ENCODE measurements at regions not wholly inside any gene's neighbourhood (a gene's known extent, or its start where the extent isn't known, plus 50 kb on each side); places are given as distances from the start of the nearest gene placed in this dataset.

DNA sequence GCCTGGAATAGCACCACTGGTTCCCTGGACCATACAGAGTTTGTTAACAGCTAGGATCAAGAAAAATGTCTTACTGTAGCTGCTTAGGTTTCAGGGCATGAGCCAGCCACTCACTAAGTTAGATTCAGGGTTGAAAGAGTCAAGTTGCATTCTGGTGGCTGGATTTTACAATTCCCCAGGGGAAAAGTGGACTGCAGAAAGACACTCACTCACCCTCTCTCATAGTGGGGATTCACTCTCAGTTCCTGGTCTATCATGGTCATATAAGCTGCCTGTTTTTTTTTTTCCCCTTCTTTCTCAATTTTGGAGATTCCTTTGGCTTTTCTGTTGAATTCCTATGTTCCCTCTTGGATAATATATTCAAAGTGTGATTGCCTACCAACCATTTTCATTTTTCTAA lies 744.2 kb upstream of the GRIA3 start:
- Histone ChIP-seq H3K27me3 (ENCODE audit: low read length) (no peaks in the 10 kb centered on the region), H3K9ac (ENCODE audit: low read length) (no peak overlapping the region), H3K27ac (ENCODE audit: low read depth, low read length) (no peak overlapping the region), H2AFZ (ENCODE audit: low read depth, low read length, severe bottlenecking) (no peak overlapping the region), H3K79me2 (ENCODE audit: insufficient read depth, low read length) (no peaks in the 10 kb centered on the region), H3K9me3 (ENCODE audit: insufficient read depth, low read length) (no peaks in the 10 kb centered on the region), H3F3A (ENCODE audit: insufficient read depth) (no peaks in the 10 kb centered on the region), H4K20me1 (ENCODE audit: low read depth, low read length) (no peaks in the 10 kb centered on the region), H3K36me3 (ENCODE audit: low read length) (no peaks in the 10 kb centered on the region), H3K4me2 (ENCODE audit: low read depth, low read length, poor library complexity, severe bottlenecking) (no peak overlapping the region), H3K9me2 (replicated peaks; ENCODE audit: insufficient read depth, low read length) (no peaks in the 10 kb centered on the region), H3K4me3 (ENCODE audit: insufficient read depth, low read length, poor library complexity, severe bottlenecking) (no peak overlapping the region)
- TF ChIP-seq EZH2phosphoT487 (conservative IDR thresholded peaks at IDR 0.05; ENCODE audit: low read length): no peak
- TF ChIP-seq, protein P1, sequence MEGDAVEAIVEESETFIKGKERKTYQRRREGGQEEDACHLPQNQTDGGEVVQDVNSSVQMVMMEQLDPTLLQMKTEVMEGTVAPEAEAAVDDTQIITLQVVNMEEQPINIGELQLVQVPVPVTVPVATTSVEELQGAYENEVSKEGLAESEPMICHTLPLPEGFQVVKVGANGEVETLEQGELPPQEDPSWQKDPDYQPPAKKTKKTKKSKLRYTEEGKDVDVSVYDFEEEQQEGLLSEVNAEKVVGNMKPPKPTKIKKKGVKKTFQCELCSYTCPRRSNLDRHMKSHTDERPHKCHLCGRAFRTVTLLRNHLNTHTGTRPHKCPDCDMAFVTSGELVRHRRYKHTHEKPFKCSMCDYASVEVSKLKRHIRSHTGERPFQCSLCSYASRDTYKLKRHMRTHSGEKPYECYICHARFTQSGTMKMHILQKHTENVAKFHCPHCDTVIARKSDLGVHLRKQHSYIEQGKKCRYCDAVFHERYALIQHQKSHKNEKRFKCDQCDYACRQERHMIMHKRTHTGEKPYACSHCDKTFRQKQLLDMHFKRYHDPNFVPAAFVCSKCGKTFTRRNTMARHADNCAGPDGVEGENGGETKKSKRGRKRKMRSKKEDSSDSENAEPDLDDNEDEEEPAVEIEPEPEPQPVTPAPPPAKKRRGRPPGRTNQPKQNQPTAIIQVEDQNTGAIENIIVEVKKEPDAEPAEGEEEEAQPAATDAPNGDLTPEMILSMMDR (IDR thresholded peaks at IDR 0.05; ENCODE audit: insufficient read depth, low read length, poor library complexity, severe bottlenecking): no peak

DNA sequence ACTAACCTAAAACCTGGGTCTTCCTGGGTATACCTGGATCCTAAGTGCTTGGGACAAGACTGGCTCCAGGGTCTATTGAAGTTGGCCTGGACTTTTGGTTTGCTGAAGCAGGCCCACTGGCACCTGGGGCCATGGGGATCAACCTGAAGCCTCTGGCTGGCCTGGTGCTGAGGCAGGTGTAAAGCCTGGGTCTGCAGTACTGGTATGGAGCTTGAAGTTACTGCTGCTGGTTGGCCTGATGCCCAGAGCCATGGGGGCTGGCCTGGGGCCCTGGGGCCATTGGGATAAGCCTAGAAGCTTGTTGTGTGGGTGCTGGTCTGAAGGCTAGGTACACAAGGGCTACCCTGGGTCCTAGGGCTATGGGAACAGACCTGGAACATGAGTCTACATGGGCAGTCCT lies 743.2 kb upstream of the GRIA3 start:
- no peaks in the 10 kb centered on the region for H3K9me2 ChIP-seq (replicated peaks; ENCODE audit: insufficient read depth, low read length)
- no peak overlapping the region for H3K27ac ChIP-seq (ENCODE audit: low read depth, low read length)
- no peaks in the 10 kb centered on the region for H3K79me2 ChIP-seq (ENCODE audit: insufficient read depth, low read length)
- H3K4me2 ChIP-seq (ENCODE audit: low read depth, low read length, poor library complexity, severe bottlenecking): no peak overlapping the region
- H3K4me3 ChIP-seq (ENCODE audit: insufficient read depth, low read length, poor library complexity, severe bottlenecking): no peak overlapping the region
- no peaks in the 10 kb centered on the region for H3F3A ChIP-seq (ENCODE audit: insufficient read depth)
- TF ChIP-seq, protein P1 (IDR thresholded peaks at IDR 0.05; ENCODE audit: insufficient read depth, low read length, poor library complexity, severe bottlenecking): no peak
- no peak for TF ChIP-seq EZH2phosphoT487 (conservative IDR thresholded peaks at IDR 0.05; ENCODE audit: low read length)
- no peaks in the 10 kb centered on the region for H4K20me1 ChIP-seq (ENCODE audit: low read depth, low read length)
- no peaks in the 10 kb centered on the region for H3K9me3 ChIP-seq (ENCODE audit: insufficient read depth, low read length)
- no peaks in the 10 kb centered on the region for H3K36me3 ChIP-seq (ENCODE audit: low read length)
- H2AFZ ChIP-seq (ENCODE audit: low read depth, low read length, severe bottlenecking): no peak overlapping the region
- no peaks in the 10 kb centered on the region for H3K27me3 ChIP-seq (ENCODE audit: low read length)
- H3K9ac ChIP-seq (ENCODE audit: low read length): no peak overlapping the region

DNA sequence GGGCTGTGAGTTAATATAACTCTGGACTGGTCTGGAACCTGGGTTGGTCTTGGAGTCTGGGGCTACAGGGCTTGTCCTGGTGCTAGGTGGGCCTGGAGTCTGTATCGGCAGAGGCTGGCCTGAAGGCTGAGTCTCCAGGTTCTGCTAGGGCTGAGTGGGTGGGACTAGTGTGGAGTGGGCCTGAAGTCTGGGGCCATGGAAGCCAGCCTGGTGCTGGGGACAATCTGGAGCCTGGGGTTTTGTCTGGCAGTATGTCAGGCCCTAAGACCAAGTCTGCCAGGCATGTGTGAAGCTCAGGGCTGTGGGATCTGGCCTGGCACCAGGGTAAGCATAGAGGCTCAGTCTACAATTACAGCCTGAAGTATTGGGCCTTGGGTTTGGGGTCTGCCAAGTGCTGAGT lies 742.6 kb upstream of the GRIA3 start:
- no peak overlapping the region for H2AFZ ChIP-seq (ENCODE audit: low read depth, low read length, severe bottlenecking)
- H3K4me2 ChIP-seq (ENCODE audit: low read depth, low read length, poor library complexity, severe bottlenecking): no peak overlapping the region
- no peaks in the 10 kb centered on the region for H3F3A ChIP-seq (ENCODE audit: insufficient read depth)
- H3K27me3 ChIP-seq (ENCODE audit: low read length): no peaks in the 10 kb centered on the region
- no peaks in the 10 kb centered on the region for H4K20me1 ChIP-seq (ENCODE audit: low read depth, low read length)
- TF ChIP-seq, protein P1 (IDR thresholded peaks at IDR 0.05; ENCODE audit: insufficient read depth, low read length, poor library complexity, severe bottlenecking): no peak
- no peak for TF ChIP-seq EZH2phosphoT487 (conservative IDR thresholded peaks at IDR 0.05; ENCODE audit: low read length)
- no peak overlapping the region for H3K9ac ChIP-seq (ENCODE audit: low read length)
- no peaks in the 10 kb centered on the region for H3K36me3 ChIP-seq (ENCODE audit: low read length)
- H3K9me3 ChIP-seq (ENCODE audit: insufficient read depth, low read length): no peaks in the 10 kb centered on the region
- H3K4me3 ChIP-seq (ENCODE audit: insufficient read depth, low read length, poor library complexity, severe bottlenecking): no peak overlapping the region
- H3K79me2 ChIP-seq (ENCODE audit: insufficient read depth, low read length): no peaks in the 10 kb centered on the region
- no peak overlapping the region for H3K27ac ChIP-seq (ENCODE audit: low read depth, low read length)
- H3K9me2 ChIP-seq (replicated peaks; ENCODE audit: insufficient read depth, low read length): no peaks in the 10 kb centered on the region

DNA sequence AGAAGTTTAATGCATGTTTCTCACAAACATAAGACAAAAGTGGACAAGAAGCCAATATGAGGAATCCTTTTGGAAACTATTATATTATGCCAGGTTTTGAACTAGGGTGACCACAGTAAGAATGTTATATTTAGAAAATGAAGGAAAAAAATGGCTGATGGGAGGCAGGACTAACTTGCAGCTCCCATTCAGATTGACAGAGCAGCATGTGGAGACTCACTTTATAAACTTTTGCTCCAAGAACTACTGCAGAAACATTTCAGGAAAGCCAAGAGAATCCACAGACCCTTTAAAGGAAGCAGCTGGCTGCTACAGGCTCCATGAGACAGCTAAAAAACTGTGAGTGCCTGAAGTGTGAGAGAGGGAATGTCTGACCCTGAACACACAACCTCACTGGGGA lies 738.6 kb upstream of the GRIA3 start:
- TF ChIP-seq, protein P1 (IDR thresholded peaks at IDR 0.05; ENCODE audit: insufficient read depth, low read length, poor library complexity, severe bottlenecking): no peak
- no peak for TF ChIP-seq EZH2phosphoT487 (conservative IDR thresholded peaks at IDR 0.05; ENCODE audit: low read length)
- Histone ChIP-seq H3K27me3 (ENCODE audit: low read length) (no peaks in the 10 kb centered on the region), H2AFZ (ENCODE audit: low read depth, low read length, severe bottlenecking) (no peak overlapping the region), H3K9me3 (ENCODE audit: insufficient read depth, low read length) (no peaks in the 10 kb centered on the region), H3F3A (ENCODE audit: insufficient read depth) (no peaks in the 10 kb centered on the region), H3K27ac (ENCODE audit: low read depth, low read length) (no peak overlapping the region), H3K4me3 (ENCODE audit: insufficient read depth, low read length, poor library complexity, severe bottlenecking) (no peak overlapping the region), H3K9me2 (replicated peaks; ENCODE audit: insufficient read depth, low read length) (no peaks in the 10 kb centered on the region), H3K36me3 (ENCODE audit: low read length) (no peaks in the 10 kb centered on the region), H3K79me2 (ENCODE audit: insufficient read depth, low read length) (no peaks in the 10 kb centered on the region), H3K4me2 (ENCODE audit: low read depth, low read length, poor library complexity, severe bottlenecking) (no peak overlapping the region), H3K9ac (ENCODE audit: low read length) (no peak overlapping the region), H4K20me1 (ENCODE audit: low read depth, low read length) (no peaks in the 10 kb centered on the region)
